KMS-11 (cell line): ENCODE measurements at regions not wholly inside any gene's neighbourhood (a gene's known extent, or its start where the extent isn't known, plus 50 kb on each side); places are given as distances from the start of the nearest gene placed in this dataset.
"Not testable (repeated sequence)": the region's sequence is repeated elsewhere in the genome, so short reads cannot be mapped to it uniquely, and the experiment has no call there.

ENCODE experiments used
- H2AFZ ChIP-seq: fragments of 200-600 bp; sonication (generic); 2 replicates; pipeline ENCODE4 v1.6.1; 2016; ENCODE audit warnings: antibody characterized with exemption, mixed run types, low read depth
- H3K27ac ChIP-seq: fragments of 200-600 bp; sonication (generic); 2 replicates; pipeline ENCODE4 v1.6.1; 2016; ENCODE audit warnings: mild to moderate bottlenecking, mixed run types
- H3K27me3 ChIP-seq: fragments of 200-600 bp; sonication (generic); 2 replicates; pipeline ENCODE4 v1.6.1; 2017; ENCODE audit warnings: mild to moderate bottlenecking, low read depth, mixed run types, moderate library complexity; ENCODE audit not compliant: insufficient read depth
- H3K36me3 ChIP-seq: fragments of 200-600 bp; sonication (generic); 2 replicates; pipeline ENCODE4 v1.6.1; 2017; ENCODE audit warnings: mild to moderate bottlenecking, mixed run types; ENCODE audit not compliant: insufficient read depth
- H3K4me1 ChIP-seq: fragments of 200-600 bp; sonication (generic); 2 replicates; pipeline ENCODE4 v1.6.1; 2016; ENCODE audit warnings: mild to moderate bottlenecking, low read depth, mixed run types; ENCODE audit not compliant: poor library complexity, severe bottlenecking
- H3K4me2 ChIP-seq: fragments of 200-600 bp; sonication (generic); 2 replicates; pipeline ENCODE4 v1.7.0; 2016; ENCODE audit warnings: mild to moderate bottlenecking, mixed run types
- H3K4me3 ChIP-seq: fragments of 200-600 bp; sonication (generic); IDR thresholded peaks from 2 replicates; pipeline ENCODE4 v1.6.1; 2017; ENCODE audit warnings: low read depth, low read length, mixed read lengths; ENCODE audit not compliant: insufficient read depth
- H3K79me2 ChIP-seq: fragments of 200-600 bp; sonication (generic); 2 replicates; pipeline ENCODE4 v1.6.1; 2016; ENCODE audit warnings: low read depth, mixed run types; ENCODE audit not compliant: insufficient read depth
- H3K9ac ChIP-seq: fragments of 200-600 bp; sonication (generic); 2 replicates; pipeline ENCODE4 v1.6.1; 2016; ENCODE audit warnings: mild to moderate bottlenecking, mixed run types
- H4K20me1 ChIP-seq: fragments of 200-600 bp; sonication (generic); 2 replicates; pipeline ENCODE4 v1.6.1; 2016; ENCODE audit warnings: mild to moderate bottlenecking, mixed run types; ENCODE audit not compliant: insufficient read depth
- CTCF ChIP-seq: fragments of 200-600 bp; sonication (generic); conservative IDR thresholded peaks from 2 replicates; pipeline ENCODE4 v1.6.1; 2017; ENCODE audit warnings: low read depth, mild to moderate bottlenecking, antibody characterized with exemption, low read length, moderate library complexity, mixed read lengths

GRCh38 chr9:31045810-31046209 lies 1338.6 kb upstream of the ACO1 start:
- no peaks in the 10 kb centered on the region for H3K36me3 ChIP-seq
- H3K4me1 ChIP-seq: no peaks in the 10 kb centered on the region
- H3K9ac ChIP-seq: no peak overlapping the region
- no peaks in the 10 kb centered on the region for H3K27me3 ChIP-seq
- H3K79me2 ChIP-seq: no peaks in the 10 kb centered on the region
- no peak overlapping the region for H3K27ac ChIP-seq
- no peak for TF ChIP-seq CTCF
- no peak overlapping the region for H3K4me2 ChIP-seq
- no peak overlapping the region for H3K4me3 ChIP-seq
- H2AFZ ChIP-seq: no peak overlapping the region
- H4K20me1 ChIP-seq: no peaks in the 10 kb centered on the region

GRCh38 chr9:31061592-31061991 lies 1322.9 kb upstream of the ACO1 start:
- H2AFZ ChIP-seq, H3K27me3 ChIP-seq, H3K9ac ChIP-seq, H3K27ac ChIP-seq, H3K4me1 ChIP-seq, H4K20me1 ChIP-seq, H3K4me3 ChIP-seq, H3K36me3 ChIP-seq, H3K4me2 ChIP-seq, H3K79me2 ChIP-seq: not testable (repeated sequence)

GRCh38 chr9:31065691-31066090 lies 1318.8 kb upstream of the ACO1 start:
- no peaks in the 10 kb centered on the region for H4K20me1 ChIP-seq
- no peaks in the 10 kb centered on the region for H3K4me1 ChIP-seq
- no peaks in the 10 kb centered on the region for H3K36me3 ChIP-seq
- no peaks in the 10 kb centered on the region for H3K79me2 ChIP-seq
- H3K4me3 ChIP-seq: no peak overlapping the region
- TF ChIP-seq CTCF: no peak
- no peaks in the 10 kb centered on the region for H3K27me3 ChIP-seq
- H2AFZ ChIP-seq: no peak overlapping the region
- H3K27ac ChIP-seq: no peak overlapping the region
- H3K4me2 ChIP-seq: no peak overlapping the region
- no peak overlapping the region for H3K9ac ChIP-seq

GRCh38 chr9:31067418-31067817 lies 1317.0 kb upstream of the ACO1 start:
- no peak overlapping the region for H3K4me2 ChIP-seq
- H3K4me3 ChIP-seq: no peak overlapping the region
- no peaks in the 10 kb centered on the region for H4K20me1 ChIP-seq
- no peak overlapping the region for H2AFZ ChIP-seq
- no peak overlapping the region for H3K27ac ChIP-seq
- H3K4me1 ChIP-seq: no peaks in the 10 kb centered on the region
- H3K79me2 ChIP-seq: no peaks in the 10 kb centered on the region
- TF ChIP-seq CTCF: no peak
- no peak overlapping the region for H3K9ac ChIP-seq
- no peaks in the 10 kb centered on the region for H3K27me3 ChIP-seq
- no peaks in the 10 kb centered on the region for H3K36me3 ChIP-seq

- no peaks in the 10 kb centered on the region for H4K20me1 ChIP-seq
- no peak overlapping the region for H3K4me2 ChIP-seq
- H3K9ac ChIP-seq: no peak overlapping the region
- H2AFZ ChIP-seq: no peak overlapping the region
- TF ChIP-seq CTCF: no peak
- H3K27ac ChIP-seq: no peak overlapping the region
- no peaks in the 10 kb centered on the region for H3K36me3 ChIP-seq
- no peaks in the 10 kb centered on the region for H3K27me3 ChIP-seq
- no peaks in the 10 kb centered on the region for H3K4me1 ChIP-seq
- no peak overlapping the region for H3K4me3 ChIP-seq
- no peaks in the 10 kb centered on the region for H3K79me2 ChIP-seq
These were observed 1312.7 kb upstream of the ACO1 start for GRCh38 chr9:31071606-31072286.
